Gastroesophageal sphincter (tissue), 4 donors: ENCODE measurements at regions not wholly inside any gene's neighbourhood (a gene's known extent, or its start where the extent isn't known, plus 50 kb on each side); places are given as distances from the start of the nearest gene placed in this dataset.

Experiments used
- ATAC-seq: fragments of 150-250 bp; one replicate; pipeline ENCODE4 v1.9.1; 2016; ENCODE audit warnings: mild to moderate bottlenecking, moderate library complexity
- H3K27ac ChIP-seq, 4 donors: fragments of 200-600 bp; sonication (generic) in 3 of 4; 1 replicate in 3 of 4; 2 replicates in 1 of 4; pipeline ENCODE4 v1.5.1; 2016 to 2019
- H3K27me3 ChIP-seq: fragments of 200-600 bp; sonication (generic); one replicate; pipeline ENCODE4 v1.5.1; 2019
- H3K36me3 ChIP-seq, 2 donors: fragments of 200-600 bp; sonication (generic); one replicate each; pipeline ENCODE4 v1.5.1; 2019; ENCODE audit warnings: control low read depth in 1 of 2
- H3K4me1 ChIP-seq, 3 donors: fragments of 200-600 bp; sonication (generic); 1 replicate in 2 of 3; 2 replicates in 1 of 3; pipeline ENCODE4 v1.5.1; 2016 to 2019; ENCODE audit warnings: control low read depth in 2 of 3
- H3K4me3 ChIP-seq, 2 donors: fragments of 200-600 bp; sonication (generic); one replicate each; pipeline ENCODE4 v1.5.1; 2019; ENCODE audit warnings: mild to moderate bottlenecking in 1 of 2, moderate library complexity in 1 of 2
- H3K9me3 ChIP-seq, 3 donors: fragments of 200-600 bp; sonication (generic); one replicate each; pipeline ENCODE4 v1.5.1; 2017 to 2019; ENCODE audit warnings: control low read depth in 2 of 3
- EP300 ChIP-seq: sonication (generic); formaldehyde crosslinking; IDR thresholded peaks from one replicate; pipeline ENCODE4 v1.6.1; 2017; ENCODE audit warnings: antibody characterized with exemption, mild to moderate bottlenecking
- POLR2A ChIP-seq, 2 donors: fragments of 450-650 bp; IDR thresholded peaks; one replicate each; pipeline ENCODE4 v1.6.1; 2017; ENCODE audit warnings: antibody characterized with exemption in 2 of 2, mild to moderate bottlenecking in 2 of 2, moderate library complexity in 1 of 2
- POLR2AphosphoS5 ChIP-seq: sonication (generic); formaldehyde crosslinking; IDR thresholded peaks from one replicate; pipeline ENCODE4 v1.6.1; 2017; ENCODE audit warnings: antibody characterized with exemption
- WGBS, 2 donors: methylation state at CpG; one replicate each; pipeline ENCODE4 v1.1.5; 2018; ENCODE audit warnings: low coverage in 1 of 2; 5-methylcytosine and 5-hydroxymethylcytosine counted together
- TF ChIP-seq, protein P1 (sequence below), 4 experiments: fragments of 200-600 bp in 2 of 4; fragments of 450-650 bp in 2 of 4; sonication (generic) in 1 of 4; IDR thresholded peaks; one replicate each; pipeline ENCODE4 v1.5.1; 2017 to 2019; ENCODE audit warnings: antibody characterized with exemption in 4 of 4, mild to moderate bottlenecking in 2 of 4, moderate library complexity in 2 of 4

DNA sequence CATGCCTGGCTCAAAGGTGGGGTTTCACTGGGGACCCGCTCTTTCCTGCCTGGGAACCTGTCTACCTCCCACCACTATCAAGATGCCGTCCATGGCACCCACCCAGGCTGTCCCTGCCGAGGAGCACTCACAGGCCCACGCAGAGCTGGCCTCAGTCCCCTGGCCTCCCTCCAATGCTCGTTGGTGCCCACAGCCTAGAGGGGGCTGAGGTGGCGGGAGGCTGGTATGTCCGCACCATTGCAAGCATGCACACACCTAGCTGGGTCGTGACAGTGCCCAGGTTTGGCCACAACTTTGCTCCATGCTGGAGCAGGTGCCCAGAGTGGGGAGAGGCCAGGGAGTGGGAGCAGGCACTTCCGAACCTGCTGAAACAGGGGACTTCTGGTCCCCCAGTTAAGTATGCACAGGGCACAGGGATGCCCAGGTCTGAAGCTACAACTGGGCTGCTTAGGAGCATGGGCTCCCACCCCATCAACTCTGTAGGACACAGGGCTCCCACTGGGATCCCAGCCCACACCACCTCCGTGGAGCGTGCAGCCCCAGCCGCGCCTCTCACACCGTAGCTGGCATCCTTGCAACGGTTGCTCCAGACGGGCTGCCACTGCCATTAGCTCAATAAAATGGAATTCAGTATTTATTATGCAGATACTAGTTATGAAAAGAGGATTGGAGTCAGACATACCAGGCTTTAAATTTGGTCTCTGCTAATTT, 1376.1 kb upstream of the TENM3 start:
- 92 to 98% methylated on average over 8 to 9 of the region's 16 CpGs for WGBS, 2 donors
- no peaks in the 10 kb centered on the region for H3K27me3 ChIP-seq
- TF ChIP-seq, protein P1, sequence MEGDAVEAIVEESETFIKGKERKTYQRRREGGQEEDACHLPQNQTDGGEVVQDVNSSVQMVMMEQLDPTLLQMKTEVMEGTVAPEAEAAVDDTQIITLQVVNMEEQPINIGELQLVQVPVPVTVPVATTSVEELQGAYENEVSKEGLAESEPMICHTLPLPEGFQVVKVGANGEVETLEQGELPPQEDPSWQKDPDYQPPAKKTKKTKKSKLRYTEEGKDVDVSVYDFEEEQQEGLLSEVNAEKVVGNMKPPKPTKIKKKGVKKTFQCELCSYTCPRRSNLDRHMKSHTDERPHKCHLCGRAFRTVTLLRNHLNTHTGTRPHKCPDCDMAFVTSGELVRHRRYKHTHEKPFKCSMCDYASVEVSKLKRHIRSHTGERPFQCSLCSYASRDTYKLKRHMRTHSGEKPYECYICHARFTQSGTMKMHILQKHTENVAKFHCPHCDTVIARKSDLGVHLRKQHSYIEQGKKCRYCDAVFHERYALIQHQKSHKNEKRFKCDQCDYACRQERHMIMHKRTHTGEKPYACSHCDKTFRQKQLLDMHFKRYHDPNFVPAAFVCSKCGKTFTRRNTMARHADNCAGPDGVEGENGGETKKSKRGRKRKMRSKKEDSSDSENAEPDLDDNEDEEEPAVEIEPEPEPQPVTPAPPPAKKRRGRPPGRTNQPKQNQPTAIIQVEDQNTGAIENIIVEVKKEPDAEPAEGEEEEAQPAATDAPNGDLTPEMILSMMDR (IDR thresholded peaks at IDR 0.05): no peak
- TF ChIP-seq POLR2AphosphoS5 (no peak), POLR2A (IDR thresholded peaks at IDR 0.05) (no peak), EP300 (no peak)
- no peak overlapping the region for H3K4me3 ChIP-seq
- H3K27ac ChIP-seq: no peak overlapping the region
- peak; percentile 28 for ATAC-seq
- no peaks in the 10 kb centered on the region for H3K4me1 ChIP-seq
- peaks cover 0 to 13% (median 0%) of the 10 kb centered on the region in 3 donors for H3K9me3 ChIP-seq
- H3K36me3 ChIP-seq: no peaks in the 10 kb centered on the region

DNA sequence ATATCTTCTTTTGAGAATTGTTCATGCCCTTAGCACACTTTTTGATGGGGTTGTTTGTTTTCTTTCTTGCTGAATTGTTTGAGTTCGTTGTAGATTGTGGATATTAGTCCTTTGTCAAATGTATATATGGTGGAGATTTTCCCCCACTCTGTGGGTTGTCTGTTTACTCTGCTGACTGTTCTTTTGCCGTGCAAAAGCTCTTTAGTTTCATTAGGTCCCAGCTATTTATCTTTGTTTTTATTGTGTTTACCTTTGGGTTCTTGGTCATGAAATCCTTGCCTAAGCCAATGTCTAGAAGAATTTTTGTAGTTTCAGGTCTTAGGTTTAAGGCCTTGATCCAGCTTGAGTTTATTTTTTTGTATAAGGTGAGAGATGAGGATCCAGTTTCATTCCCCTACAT, 1372.6 kb upstream of the TENM3 start:
- ATAC-seq: no peak
- Histone ChIP-seq H3K9me3 (peaks cover 0 to 20% (median 0%) of the 10 kb centered on the region in 3 donors), H3K27ac (no peak overlapping the region), H3K27me3 (no peaks in the 10 kb centered on the region), H3K36me3 (no peaks in the 10 kb centered on the region), H3K4me3 (no peak overlapping the region), H3K4me1 (no peaks in the 10 kb centered on the region)
- 47 to 52% methylated on average over 2 of the region's 2 CpGs for WGBS, 2 donors
- TF ChIP-seq, protein P1 (IDR thresholded peaks at IDR 0.05): no peak
- no peak for TF ChIP-seq EP300
- TF ChIP-seq POLR2A (IDR thresholded peaks at IDR 0.05): no peak
- TF ChIP-seq POLR2AphosphoS5: no peak

DNA sequence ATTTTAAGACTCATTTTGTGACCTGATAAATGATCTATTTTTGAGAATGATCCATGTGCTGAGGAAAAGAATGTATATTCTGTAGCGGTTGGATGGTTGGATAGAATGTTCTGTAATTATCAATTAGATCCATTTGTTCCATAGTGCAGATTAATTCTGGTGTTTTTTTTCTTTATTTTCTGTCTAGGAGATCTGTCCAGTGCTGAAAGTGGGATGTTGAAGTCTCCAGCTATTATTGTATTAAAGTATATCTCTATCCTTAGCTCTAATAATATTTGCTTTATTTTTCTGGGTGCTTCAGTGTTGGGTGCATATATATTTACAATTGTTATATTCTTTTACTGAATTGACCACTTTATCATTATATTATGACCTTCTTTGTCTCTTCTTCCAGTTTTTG, 1344.9 kb upstream of the TENM3 start:
- no peaks in the 10 kb centered on the region for H3K9me3 ChIP-seq
- no peak overlapping the region for H3K27ac ChIP-seq
- ATAC-seq: no peak
- H3K27me3 ChIP-seq: no peaks in the 10 kb centered on the region
- TF ChIP-seq, protein P1 (IDR thresholded peaks at IDR 0.05): no peak
- TF ChIP-seq POLR2AphosphoS5: no peak
- no peak for TF ChIP-seq EP300
- no peak for TF ChIP-seq POLR2A (IDR thresholded peaks at IDR 0.05)
- no peaks in the 10 kb centered on the region for H3K4me1 ChIP-seq
- WGBS, 2 donors: 0% methylated on average over 1 of the region's 1 CpG
- no peak overlapping the region for H3K4me3 ChIP-seq
- H3K36me3 ChIP-seq: no peaks in the 10 kb centered on the region

DNA sequence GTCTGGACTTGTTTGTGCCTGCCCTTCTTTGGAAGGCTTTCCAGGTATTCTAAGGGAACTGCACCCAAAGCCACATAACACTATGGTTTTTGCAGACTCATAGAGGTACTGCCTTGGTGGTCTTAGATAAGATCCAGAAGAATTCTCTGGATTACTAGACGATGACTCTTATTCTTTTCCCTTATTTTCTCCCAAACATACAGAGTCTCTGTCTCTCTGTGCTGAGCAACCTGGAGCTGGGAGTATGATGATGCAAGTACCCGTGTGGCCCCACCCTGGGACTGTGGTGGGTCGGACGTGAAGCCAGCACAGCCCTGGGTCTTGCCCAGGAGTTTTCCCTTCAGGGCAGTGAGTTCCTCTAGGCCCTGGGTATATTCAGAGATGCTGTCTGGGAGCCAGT, 1342.4 kb upstream of the TENM3 start:
- WGBS, 2 donors: 88% methylated on average over 4 of the region's 4 CpGs; no CpG with 5 or more reads in 1 of the 2 donors
- no peak for ATAC-seq
- no peaks in the 10 kb centered on the region for H3K36me3 ChIP-seq
- H3K9me3 ChIP-seq: no peaks in the 10 kb centered on the region
- no peak overlapping the region for H3K4me3 ChIP-seq
- no peak overlapping the region for H3K27ac ChIP-seq
- no peak for TF ChIP-seq POLR2A (IDR thresholded peaks at IDR 0.05)
- TF ChIP-seq EP300: no peak
- TF ChIP-seq, protein P1 (IDR thresholded peaks at IDR 0.05): no peak
- TF ChIP-seq POLR2AphosphoS5: no peak
- H3K27me3 ChIP-seq: no peaks in the 10 kb centered on the region
- H3K4me1 ChIP-seq: no peaks in the 10 kb centered on the region

DNA sequence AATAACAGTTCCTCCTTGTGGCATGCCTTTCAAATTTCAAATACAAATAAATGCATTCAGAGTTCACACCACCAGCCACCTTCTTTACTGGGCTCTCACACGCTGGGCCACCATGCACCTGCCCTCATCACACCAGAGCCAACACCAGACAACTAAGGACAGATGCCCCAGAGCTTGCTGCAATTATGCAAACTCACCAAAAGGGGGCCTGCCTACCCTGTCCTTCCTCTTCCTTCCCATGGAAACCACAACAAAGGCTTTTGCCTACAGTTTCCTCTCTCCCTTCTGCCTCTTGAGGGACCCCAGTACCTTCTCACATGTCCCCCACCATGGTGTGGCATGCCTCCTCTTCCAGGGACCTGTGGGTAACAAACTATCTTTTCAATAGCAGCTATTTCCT, 1333.9 kb upstream of the TENM3 start:
- Histone ChIP-seq H3K27me3 (no peaks in the 10 kb centered on the region), H3K27ac (no peak overlapping the region), H3K36me3 (no peaks in the 10 kb centered on the region), H3K4me3 (no peak overlapping the region), H3K4me1 (no peaks in the 10 kb centered on the region), H3K9me3 (no peaks in the 10 kb centered on the region)
- no peak for ATAC-seq
- 83% methylated on average over 1 of the region's 1 CpG; no CpG with 5 or more reads in 1 of the 2 donors for WGBS, 2 donors
- TF ChIP-seq, protein P1 (IDR thresholded peaks at IDR 0.05): no peak
- TF ChIP-seq POLR2A (IDR thresholded peaks at IDR 0.05) (no peak), POLR2AphosphoS5 (no peak), EP300 (no peak)
